Endometrium (tissue), 2 donors: ENCODE measurements at regions not wholly inside any gene's neighbourhood (a gene's known extent, or its start where the extent isn't known, plus 50 kb on each side); places are given as distances from the start of the nearest gene placed in this dataset.

Experiments
- FAIRE-seq: peaks from 2 replicates; lab custom pipeline; 2012; peaks lifted over from hg19 to GRCh38; lab: Jason Lieb, UNC
- donor health status: control.
- donor health status: control.

DNA sequence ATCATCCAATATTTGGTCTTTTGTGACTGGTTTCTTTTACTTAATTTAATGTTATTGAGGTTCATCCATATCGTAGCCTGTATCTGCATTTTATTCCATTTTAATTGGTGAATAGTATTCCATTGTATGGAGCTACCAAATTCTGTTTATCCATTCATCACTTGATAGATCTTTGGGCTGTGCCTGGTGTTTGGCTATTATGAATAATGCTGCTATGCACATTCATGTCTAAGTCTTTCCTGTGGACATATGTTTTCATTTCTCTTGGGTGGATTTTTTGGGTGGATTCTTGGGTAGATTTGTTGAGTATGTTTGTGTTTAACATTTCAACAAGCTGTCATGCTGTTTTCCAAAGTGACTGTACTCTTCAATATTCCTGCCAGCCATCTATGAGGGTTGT, 52.5 kb upstream of the NEDD4L start:
- FAIRE-seq: no peak

GRCh38 chr18:57989536-57989935, 54.5 kb upstream of the NEDD4L start:
- FAIRE-seq: no peak

DNA sequence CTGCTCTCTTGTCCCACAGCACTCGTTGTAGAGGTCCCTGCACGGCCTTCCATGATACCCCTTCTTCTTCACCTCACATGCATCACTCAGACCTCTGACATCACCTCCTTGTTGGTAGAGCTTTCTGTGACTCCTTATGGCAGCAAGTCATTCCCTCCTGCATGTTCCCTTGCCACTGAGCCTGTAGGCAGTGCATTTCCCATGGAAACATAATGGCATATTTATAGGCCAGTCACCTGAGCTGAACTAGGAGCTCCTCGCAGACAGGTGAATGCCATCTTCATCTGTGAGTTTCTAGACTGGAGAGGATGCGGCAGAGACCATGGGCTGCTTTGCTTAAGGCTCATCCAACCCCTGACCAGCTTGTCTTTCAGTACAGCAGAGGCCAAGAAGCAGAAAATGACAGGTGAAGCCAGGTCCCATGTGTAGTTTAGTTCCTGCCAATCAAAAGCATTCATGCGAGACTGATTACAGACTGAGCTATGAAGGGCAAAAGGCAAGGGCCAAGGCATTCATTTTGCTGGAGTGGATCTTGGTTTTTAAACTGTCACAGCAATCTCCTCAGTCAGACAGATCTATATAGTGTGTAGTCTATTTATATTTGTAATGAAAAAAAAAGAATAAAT, 59.4 kb upstream of the NEDD4L start:
- FAIRE-seq: no peak

DNA sequence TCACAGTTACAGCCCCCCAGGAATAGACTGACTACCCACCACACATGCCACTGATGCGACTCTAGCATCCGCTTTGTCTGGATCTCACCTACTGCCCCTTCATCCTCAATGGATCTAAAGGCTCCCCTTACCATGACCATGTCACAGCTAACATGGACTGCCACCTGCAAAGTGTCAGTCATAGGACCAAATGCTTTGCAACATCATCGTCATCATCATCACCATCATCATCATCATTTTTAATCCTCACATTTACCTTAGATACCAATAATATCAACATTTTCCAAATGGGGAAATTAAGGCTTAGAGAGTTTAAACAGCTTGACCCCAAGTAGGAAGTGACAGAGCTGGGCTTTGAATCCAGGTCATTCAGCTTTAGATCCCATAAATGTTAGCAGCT, 60.1 kb upstream of the NEDD4L start:
- FAIRE-seq: no peak

DNA sequence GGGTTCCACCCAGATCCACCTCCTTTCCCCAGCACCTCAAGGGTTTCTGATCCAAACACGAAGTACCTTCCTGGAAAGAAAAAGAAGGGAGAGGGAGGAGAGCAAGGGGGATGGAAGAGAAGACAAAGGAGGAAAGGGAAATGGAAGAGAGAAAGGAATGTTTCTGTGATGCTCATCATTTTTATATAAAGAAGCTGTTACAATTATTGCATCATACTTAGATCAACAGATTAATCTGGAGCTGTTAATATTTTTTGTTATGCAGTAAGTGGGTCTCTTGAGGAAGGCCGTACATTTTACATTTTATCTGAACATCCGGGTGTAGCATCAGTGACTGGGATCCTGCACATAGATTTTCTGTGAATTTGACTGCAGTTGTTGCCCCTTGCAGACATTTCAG, 60.6 kb upstream of the NEDD4L start:
- no peak for FAIRE-seq

- FAIRE-seq: no peak
Measured at GRCh38 chr18:57982372-57983021, 61.5 kb upstream of the NEDD4L start.

GRCh38 chr18:57981308-57982028, 62.6 kb upstream of the NEDD4L start:
- FAIRE-seq: no peak

- FAIRE-seq: no peak
Measured at GRCh38 chr18:57980573-57981307, 63.3 kb upstream of the NEDD4L start.

GRCh38 chr18:57976230-57976773, 67.7 kb upstream of the NEDD4L start:
- FAIRE-seq: no peak

GRCh38 chr18:57975805-57976204, 68.2 kb upstream of the NEDD4L start:
- FAIRE-seq: no peak

GRCh38 chr18:57974585-57975265, 69.3 kb upstream of the NEDD4L start:
- no peak for FAIRE-seq

GRCh38 chr18:57973889-57974288, 70.1 kb upstream of the NEDD4L start:
- no peak for FAIRE-seq

DNA sequence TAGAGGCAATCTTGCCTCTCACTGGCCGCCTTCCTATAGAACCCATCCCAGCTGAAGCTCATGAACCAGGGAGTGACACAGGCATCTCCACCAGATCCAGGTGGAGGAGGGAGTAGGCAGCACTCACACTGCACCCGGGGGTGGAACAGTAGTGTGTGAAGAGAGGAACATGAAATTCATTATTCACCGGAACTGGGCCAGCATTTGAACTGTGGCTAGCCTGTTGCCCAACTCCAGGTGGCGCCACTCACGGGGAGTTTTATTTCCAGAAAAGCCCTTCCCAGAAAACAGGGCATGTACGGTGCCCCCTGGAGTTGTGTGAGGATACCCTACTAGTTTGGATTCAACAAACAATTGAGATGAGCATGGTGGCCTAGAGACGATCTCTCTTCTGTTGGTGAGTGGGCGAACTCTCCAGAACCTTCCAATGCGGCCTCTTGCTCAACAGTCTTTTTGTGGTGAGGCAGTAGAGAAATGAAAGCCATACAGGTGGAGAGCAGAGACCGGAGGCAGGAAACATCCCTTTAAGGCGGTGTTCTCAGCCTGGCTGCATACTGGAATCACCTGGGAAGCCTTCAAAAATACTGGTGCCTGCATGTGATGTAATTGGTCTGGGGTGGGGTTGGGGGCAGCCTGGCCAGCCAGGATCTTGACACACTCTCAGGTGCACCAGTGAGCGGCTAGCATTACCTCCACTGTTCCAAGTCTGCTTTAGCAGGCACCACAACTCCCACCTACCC, 73.5 kb upstream of the NEDD4L start:
- FAIRE-seq: no peak

- FAIRE-seq: no peak
Measured at GRCh38 chr18:57969824-57970223, 74.2 kb upstream of the NEDD4L start.

DNA sequence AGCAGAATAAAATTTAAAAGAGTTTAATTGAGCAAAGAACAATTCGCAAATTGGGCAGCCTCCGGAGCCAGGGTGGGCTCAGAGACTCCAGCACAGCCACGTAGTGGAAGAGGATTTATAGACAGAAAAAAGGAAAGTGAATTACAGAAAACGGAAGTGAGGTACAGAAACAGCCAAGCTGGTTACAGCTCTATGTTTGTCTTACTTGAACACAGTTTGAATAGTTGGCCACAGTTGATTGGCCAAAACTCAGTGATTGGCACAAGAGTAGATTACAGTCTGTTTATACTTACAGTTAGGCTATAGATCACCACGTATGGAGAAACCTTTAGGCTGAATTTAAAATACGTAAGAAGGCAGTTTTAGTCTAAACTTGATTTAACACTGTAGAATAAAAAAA, 78.8 kb upstream of the NEDD4L start:
- no peak for FAIRE-seq

GRCh38 chr18:57961876-57962505, 82.0 kb upstream of the NEDD4L start:
- FAIRE-seq: no peak

- FAIRE-seq: no peak
Measured at GRCh38 chr18:57961411-57961810, 82.6 kb upstream of the NEDD4L start.

- no peak for FAIRE-seq
Measured at GRCh38 chr18:57959278-57959677, 84.7 kb upstream of the NEDD4L start.

DNA sequence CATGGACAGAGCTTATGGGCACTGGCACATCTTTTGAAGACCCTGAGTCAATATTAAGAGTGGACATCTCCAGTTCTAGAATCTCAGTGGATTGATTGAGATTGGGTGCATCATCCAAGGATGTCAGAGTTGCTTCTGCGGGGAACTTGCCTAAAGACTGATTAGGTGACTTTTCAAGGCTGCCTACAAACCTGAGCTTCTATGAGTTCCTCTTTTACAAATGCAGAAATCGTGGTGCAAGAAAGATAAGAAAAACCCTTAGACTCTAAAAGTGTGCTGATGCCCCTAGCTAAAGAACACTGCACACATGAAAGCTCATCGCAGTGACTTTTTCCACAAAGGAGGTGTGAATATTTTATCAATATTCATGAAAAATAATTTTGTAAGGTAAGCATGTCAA, 86.8 kb upstream of the NEDD4L start:
- FAIRE-seq: no peak

DNA sequence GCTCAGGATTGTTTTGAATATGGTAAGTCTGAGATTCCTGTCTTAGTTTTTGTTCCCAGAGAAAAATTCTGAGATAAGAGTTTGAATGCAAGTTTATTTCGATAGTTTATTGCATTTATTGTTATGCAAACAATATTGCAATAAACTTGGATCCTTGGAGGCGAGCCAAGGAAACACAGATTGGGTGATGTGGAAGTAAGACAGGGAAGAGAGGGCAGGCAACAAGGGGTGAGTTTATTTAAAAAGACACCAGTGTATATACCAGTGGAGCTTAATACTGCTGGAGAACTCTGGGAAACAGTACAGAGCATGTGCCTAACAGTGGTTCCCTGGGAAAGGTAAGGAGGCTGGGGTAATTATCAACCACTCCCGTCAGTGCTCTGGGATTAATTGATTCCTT, 87.5 kb upstream of the NEDD4L start:
- FAIRE-seq: no peak

- no peak for FAIRE-seq
Measured at GRCh38 chr18:57954935-57955334, 89.1 kb upstream of the NEDD4L start.
